ENCODE measurements at regions not wholly inside any gene's neighbourhood (a gene's known extent, or its start where the extent isn't known, plus 50 kb on each side); places are given as distances from the start of the nearest gene placed in this dataset.

- H3K4me3 ChIP-seq (ENCODE audit: low read length): no peak overlapping the region
- no peak for DNase-seq (ENCODE audit: low read depth, low spot score)
Measured at GRCh38 chr22:47663615-47664605, 901.5 kb downstream of the TBC1D22A start.

GRCh38 chr22:47659467-47660223, 897.2 kb downstream of the TBC1D22A start:
- no peak overlapping the region for H3K4me3 ChIP-seq (ENCODE audit: low read length)
- no peak for DNase-seq (ENCODE audit: low read depth, low spot score)

GRCh38 chr22:47658182-47658581, 895.7 kb downstream of the TBC1D22A start:
- H3K4me3 ChIP-seq (ENCODE audit: low read length): no peak overlapping the region
- DNase-seq (ENCODE audit: low read depth, low spot score): no peak

GRCh38 chr22:47657224-47657623, 894.8 kb downstream of the TBC1D22A start:
- H3K4me3 ChIP-seq (ENCODE audit: low read length): no peak overlapping the region
- DNase-seq (ENCODE audit: low read depth, low spot score): no peak

GRCh38 chr22:47656806-47657205, 894.4 kb downstream of the TBC1D22A start:
- no peak overlapping the region for H3K4me3 ChIP-seq (ENCODE audit: low read length)
- no peak for DNase-seq (ENCODE audit: low read depth, low spot score)

DNA sequence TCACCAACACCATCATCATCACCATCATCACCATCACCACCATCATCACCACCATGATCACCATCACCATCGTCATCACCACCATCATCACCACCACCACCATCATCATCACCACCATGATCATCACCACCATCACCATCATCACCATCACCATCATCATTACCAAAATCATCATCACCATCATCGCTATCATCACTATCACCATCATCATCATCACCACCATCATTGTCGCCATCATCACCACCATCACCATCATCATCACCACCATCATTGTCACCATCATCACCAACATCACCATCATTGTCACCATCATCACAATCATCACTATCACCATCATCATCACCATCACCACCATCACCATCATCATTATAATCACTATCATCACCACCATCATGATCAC, 893.5 kb downstream of the TBC1D22A start:
- no peak overlapping the region for H3K4me3 ChIP-seq (ENCODE audit: low read length)
- no peak for DNase-seq (ENCODE audit: low read depth, low spot score)

DNA sequence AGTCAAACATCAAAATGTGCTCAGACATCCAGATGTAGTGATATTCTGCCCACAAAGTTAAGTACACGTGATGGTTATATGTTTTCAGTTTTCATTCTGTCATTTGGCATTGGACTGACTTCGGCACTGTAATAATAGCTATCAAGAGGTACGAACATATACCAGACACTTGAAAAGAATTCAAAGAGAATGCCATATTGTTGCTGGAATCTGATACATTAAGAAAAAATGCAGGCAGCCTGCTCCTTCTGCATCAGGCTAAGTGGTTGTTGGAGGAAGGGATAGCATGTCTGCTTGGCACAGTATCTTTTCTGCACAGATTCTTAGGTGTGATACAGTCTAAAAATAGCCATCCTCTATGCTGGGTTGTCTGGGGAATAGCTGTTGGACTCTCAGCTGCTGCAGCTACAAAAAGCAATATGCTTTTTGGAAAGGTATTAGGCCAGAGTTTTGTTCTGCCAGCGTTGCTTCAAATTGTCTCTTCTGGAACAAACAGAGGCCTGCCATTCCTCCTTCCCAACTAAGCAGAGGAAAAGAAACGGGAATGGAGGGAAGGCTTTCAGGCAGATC, 892.6 kb downstream of the TBC1D22A start:
- H3K4me3 ChIP-seq (ENCODE audit: low read length): no peak overlapping the region
- DNase-seq (ENCODE audit: low read depth, low spot score): no peak

DNA sequence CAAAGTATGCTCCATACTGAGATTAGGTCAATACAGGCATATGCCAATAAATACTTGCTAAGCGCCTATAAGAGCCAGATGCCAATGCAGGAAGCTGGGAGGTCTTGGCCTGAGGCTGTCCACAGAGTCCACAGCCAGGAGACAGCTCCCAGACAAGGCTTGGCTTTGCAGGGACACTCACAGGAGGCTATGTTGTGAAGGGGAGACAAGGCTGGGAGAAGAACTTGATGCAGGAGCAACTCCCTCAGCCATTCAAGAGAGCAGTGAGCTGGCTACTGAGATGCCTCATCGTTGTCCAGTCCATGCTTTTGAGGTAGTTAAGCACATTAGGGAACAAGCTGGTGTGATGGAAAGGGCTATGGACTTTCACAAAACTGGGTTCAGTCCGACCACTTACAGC, 891.5 kb downstream of the TBC1D22A start:
- no peak overlapping the region for H3K4me3 ChIP-seq (ENCODE audit: low read length)
- DNase-seq (ENCODE audit: low read depth, low spot score): no peak

DNA sequence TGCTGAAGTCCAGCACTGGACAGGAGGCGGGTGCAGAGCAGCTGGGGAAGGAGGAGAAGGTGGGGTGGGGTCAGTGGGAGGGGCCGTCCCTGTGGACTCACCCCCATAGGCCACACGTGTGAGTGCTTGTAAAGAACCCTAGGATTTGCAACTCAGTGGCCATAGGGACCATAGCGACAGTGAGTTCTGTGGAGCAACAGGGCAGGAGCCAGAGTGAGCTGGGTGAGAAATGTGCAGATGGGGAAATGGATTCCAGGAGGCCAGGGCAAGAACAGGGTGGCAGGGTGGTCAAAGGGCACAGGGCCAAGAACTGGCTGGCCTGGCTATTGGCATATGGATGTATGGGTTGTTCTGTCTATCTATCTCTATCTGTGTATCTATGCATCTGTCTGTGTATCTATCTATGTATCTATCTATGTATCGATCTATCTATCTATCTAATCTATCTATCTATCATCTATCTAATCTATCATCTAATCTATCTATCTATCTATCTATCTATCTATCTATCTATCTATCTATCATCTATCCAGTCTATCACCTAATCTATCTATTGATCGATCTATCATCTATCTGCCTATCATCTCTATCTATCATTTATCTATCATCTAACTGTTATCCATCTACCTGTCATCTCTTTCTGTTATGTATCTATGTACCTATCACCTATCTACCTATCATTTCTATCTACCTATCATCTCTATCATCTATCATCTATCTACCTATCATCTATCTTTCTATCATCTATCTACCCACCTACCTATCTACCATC, 889.0 kb downstream of the TBC1D22A start:
- no peak for DNase-seq (ENCODE audit: low read depth, low spot score)
- no peak overlapping the region for H3K4me3 ChIP-seq (ENCODE audit: low read length)

DNA sequence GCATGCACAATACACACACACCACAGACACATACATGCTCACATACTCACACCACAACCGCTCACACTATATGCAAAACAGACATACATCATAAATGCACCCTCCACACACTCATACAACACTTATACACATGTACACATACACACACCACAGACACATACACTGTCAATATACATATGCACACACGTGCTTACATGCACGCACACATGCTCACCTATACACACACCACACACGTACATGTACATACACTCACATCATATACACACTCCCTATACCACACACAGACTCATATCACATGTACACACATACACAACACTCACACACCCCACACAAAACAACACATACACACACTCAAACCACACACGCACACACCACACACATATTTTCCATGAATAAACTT, 885.3 kb downstream of the TBC1D22A start:
- no peak overlapping the region for H3K4me3 ChIP-seq (ENCODE audit: low read length)
- DNase-seq (ENCODE audit: low read depth, low spot score): no peak

GRCh38 chr22:47647181-47647580, 884.7 kb downstream of the TBC1D22A start:
- DNase-seq (ENCODE audit: low read depth, low spot score): no peak
- H3K4me3 ChIP-seq (ENCODE audit: low read length): no peak overlapping the region

GRCh38 chr22:47645923-47646322, 883.5 kb downstream of the TBC1D22A start:
- no peak for DNase-seq (ENCODE audit: low read depth, low spot score)
- no peak overlapping the region for H3K4me3 ChIP-seq (ENCODE audit: low read length)

DNA sequence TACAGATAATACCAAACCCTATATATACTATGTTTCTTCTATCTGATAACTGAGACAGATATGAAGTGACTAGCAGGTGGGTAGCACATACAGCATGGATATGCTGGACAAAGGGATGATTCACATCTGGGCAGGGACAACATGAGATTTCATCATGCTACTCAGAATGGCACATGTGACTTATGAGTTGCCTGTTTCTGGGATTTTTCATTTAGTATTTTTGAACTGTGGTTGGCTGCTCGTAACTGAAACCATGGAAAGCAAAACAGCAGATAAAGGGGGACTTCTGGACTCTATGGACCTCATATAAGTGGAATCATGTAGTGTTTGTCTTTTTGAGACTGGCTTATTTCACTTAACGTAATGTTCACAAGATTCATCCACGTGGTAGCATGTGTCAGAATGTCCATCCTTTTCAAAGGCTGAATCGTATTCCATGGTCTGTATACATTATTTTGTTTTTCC, 883.0 kb downstream of the TBC1D22A start:
- no peak overlapping the region for H3K4me3 ChIP-seq (ENCODE audit: low read length)
- DNase-seq (ENCODE audit: low read depth, low spot score): no peak

- DNase-seq (ENCODE audit: low read depth, low spot score): no peak
- no peak overlapping the region for H3K4me3 ChIP-seq (ENCODE audit: low read length)
Measured at GRCh38 chr22:47634347-47634746, 871.9 kb downstream of the TBC1D22A start.

- DNase-seq (ENCODE audit: low read depth, low spot score): no peak
Measured at GRCh38 chr22:47633111-47633510, 870.7 kb downstream of the TBC1D22A start.

GRCh38 chr22:47632701-47633100, 870.3 kb downstream of the TBC1D22A start:
- no peak for DNase-seq (ENCODE audit: low read depth, low spot score)
- H3K4me3 ChIP-seq (ENCODE audit: low read length): no peak overlapping the region

More at GRCh38 chr22:47633111-47633510, 870.7 kb downstream of the TBC1D22A start:
- no peak overlapping the region for H3K4me3 ChIP-seq (ENCODE audit: low read length)

DNA sequence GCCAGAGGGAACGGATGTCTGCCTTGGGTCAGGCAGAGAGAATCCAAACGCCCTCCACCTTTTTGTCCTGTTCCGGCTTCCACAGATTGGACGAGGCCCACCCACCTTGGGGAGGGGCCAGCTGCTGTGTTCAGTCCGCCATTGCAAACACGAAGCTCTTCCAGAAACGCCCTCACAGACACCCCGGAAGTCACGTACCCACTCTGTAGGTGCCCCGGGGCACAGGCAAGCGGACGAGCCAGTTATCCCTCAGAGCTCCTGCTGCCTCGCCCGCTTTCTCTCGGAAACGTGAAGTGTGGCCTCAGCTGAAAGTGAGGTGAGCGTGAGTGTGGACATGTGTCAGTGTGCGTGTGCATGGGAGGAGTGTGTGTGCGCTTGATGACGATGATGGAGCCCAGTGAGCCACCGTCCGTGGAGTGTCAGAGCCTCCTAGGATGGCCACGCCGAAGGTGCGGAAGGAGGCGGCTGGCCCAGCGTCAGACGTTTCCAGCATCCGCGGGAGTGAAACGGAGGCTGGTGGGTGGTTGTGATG, 869.2 kb downstream of the TBC1D22A start:
- no peak for DNase-seq (ENCODE audit: low read depth, low spot score)
- H3K4me3 ChIP-seq (ENCODE audit: low read length): no peak overlapping the region

DNA sequence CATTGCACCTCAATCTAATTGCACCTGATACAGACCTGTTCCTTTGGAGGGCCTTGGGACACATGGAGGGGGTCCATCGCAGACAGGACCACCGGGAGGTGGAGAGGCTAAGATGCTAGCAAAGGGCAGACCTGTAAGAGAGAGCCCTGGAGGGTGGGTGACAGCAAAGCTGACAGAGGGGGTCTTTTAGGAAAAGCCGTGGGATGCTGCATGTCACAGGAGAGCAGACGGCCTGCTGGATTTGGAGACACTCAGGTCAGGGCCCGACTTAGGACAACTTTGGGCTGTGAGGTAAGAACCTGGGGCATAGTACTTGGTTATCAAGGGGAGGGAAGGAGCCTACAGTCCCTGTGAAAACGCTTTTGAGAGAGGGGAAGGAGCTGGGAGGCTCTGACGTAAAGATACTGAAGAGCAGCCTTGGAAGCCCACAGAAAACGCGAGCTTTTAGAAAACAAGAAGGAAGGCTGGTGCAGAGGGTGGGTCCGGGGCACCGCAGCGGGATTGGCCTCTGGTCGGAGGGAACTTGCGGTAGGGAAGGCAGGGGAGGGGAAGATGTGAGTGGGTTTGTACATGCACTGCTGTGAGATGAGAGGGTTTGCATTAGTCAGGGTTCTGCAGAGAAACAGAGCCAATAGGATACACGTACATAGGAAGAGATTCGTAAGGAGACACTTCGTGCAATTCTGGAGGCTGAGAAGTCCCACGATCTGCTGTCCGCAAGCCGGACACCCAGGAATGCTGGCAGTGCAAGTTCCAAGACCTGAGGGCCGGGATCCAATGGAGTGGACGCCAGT, 868.5 kb downstream of the TBC1D22A start:
- no peak for DNase-seq (ENCODE audit: low read depth, low spot score)
- no peak overlapping the region for H3K4me3 ChIP-seq (ENCODE audit: low read length)

All from Jurkat, Clone E6-1 (cell line).